Lower leg skin (tissue), 3 donors: ENCODE measurements at regions not wholly inside any gene's neighbourhood (a gene's known extent, or its start where the extent isn't known, plus 50 kb on each side); places are given as distances from the start of the nearest gene placed in this dataset.

Experiments used
- CTCF ChIP-seq, 3 donors: fragments of 450-650 bp; IDR thresholded peaks; one replicate each; pipeline ENCODE4 v1.5.1; 2016; ENCODE audit warnings: antibody characterized with exemption in 3 of 3, mild to moderate bottlenecking in 3 of 3, moderate library complexity in 2 of 3
- POLR2A ChIP-seq, 2 donors: fragments of 450-650 bp; IDR thresholded peaks; one replicate each; pipeline ENCODE4 v1.6.1; 2016 to 2017; ENCODE audit warnings: antibody characterized with exemption in 2 of 2, mild to moderate bottlenecking in 1 of 2, moderate library complexity in 1 of 2

GRCh38 chr13:37375071-37375470 lies 223.5 kb downstream of the POSTN start:
- TF ChIP-seq CTCF (IDR thresholded peaks at IDR 0.05), result no peak
- no peak for TF ChIP-seq POLR2A (IDR thresholded peaks at IDR 0.05)
